HEK293T (cell line): ENCODE measurements at regions not wholly inside any gene's neighbourhood (a gene's known extent, or its start where the extent isn't known, plus 50 kb on each side); places are given as distances from the start of the nearest gene placed in this dataset.
"Not testable (repeated sequence)": the region's sequence is repeated elsewhere in the genome, so short reads cannot be mapped to it uniquely, and the experiment has no call there.

Experiments
- BHLHE40 ChIP-seq: fragments of 450-650 bp; IDR thresholded peaks from 2 replicates; pipeline ENCODE4 v1.6.1; 2016; ENCODE audit warnings: mild to moderate bottlenecking, moderate library complexity, borderline replicate concordance
- ELF4 ChIP-seq: fragments of 450-650 bp; IDR thresholded peaks from 2 replicates; pipeline ENCODE4 v1.6.1; 2017; ENCODE audit warnings: antibody characterized with exemption
- FOXA1 ChIP-seq: fragments of 450-650 bp; IDR thresholded peaks from 2 replicates; pipeline ENCODE4 v1.6.1; 2016; ENCODE audit warnings: mild to moderate bottlenecking
- FOXK2 ChIP-seq: fragments of 450-650 bp; IDR thresholded peaks from 2 replicates; pipeline ENCODE4 v1.6.1; 2016; ENCODE audit warnings: mild to moderate bottlenecking
- FOXM1 ChIP-seq: fragments of 450-650 bp; IDR thresholded peaks from 2 replicates; pipeline ENCODE4 v1.6.1; 2017; ENCODE audit warnings: mild to moderate bottlenecking, borderline replicate concordance
- HDGF ChIP-seq: fragments of 450-650 bp; IDR thresholded peaks from 2 replicates; pipeline ENCODE4 v1.6.1; 2017; ENCODE audit warnings: antibody characterized with exemption, borderline replicate concordance
- L3MBTL2 ChIP-seq: fragments of 450-650 bp; conservative IDR thresholded peaks from 2 replicates; pipeline ENCODE4 v1.6.1; 2016; ENCODE audit warnings: mild to moderate bottlenecking
- NFRKB ChIP-seq: fragments of 450-650 bp; IDR thresholded peaks from 2 replicates; pipeline ENCODE4 v1.6.1; 2016; ENCODE audit warnings: mild to moderate bottlenecking, moderate library complexity
- SP1 ChIP-seq: fragments of 450-650 bp; IDR thresholded peaks from 2 replicates; pipeline ENCODE4 v1.6.1; 2017
- SUZ12 ChIP-seq: fragments of 450-650 bp; IDR thresholded peaks from 2 replicates; pipeline ENCODE4 v1.6.1; 2016; ENCODE audit warnings: mild to moderate bottlenecking
- TARDBP ChIP-seq: fragments of 450-650 bp; IDR thresholded peaks from 2 replicates; pipeline ENCODE4 v1.6.1; 2016
- ZNF384 ChIP-seq: fragments of 450-650 bp; IDR thresholded peaks from 2 replicates; pipeline ENCODE4 v1.6.1; 2016

DNA sequence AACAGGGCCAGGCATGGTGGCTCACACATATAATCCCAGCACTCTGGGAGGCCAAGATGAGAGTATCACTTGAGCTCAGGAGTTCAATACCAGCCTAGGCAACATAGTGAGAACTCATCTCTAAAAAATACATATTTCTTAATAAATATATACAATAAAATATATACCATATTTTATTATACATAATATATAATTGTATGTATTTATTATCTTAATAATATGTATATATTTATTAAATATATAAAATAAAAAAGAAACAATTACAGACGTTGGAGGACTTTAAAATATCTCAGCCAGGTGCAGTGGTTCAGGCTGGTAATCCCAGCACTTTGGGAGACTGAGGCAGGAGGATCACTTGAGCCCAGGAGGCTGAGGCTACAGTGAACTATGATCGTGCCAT, 106.1 kb downstream of the PPIAL4G start:
- not testable (repeated sequence) for TF ChIP-seq FOXA1, FOXK2, TARDBP, SP1, BHLHE40, ELF4, SUZ12, L3MBTL2, HDGF, ZNF384, NFRKB, FOXM1
